ENCODE measurements at regions not wholly inside any gene's neighbourhood (a gene's known extent, or its start where the extent isn't known, plus 50 kb on each side); places are given as distances from the start of the nearest gene placed in this dataset.

GRCh38 chr4:102165584-102165983 is 179.7 kb downstream of the SLC39A8 start:
- no peak for TF ChIP-seq POLR2A (IDR thresholded peaks at IDR 0.05; ENCODE audit: low read length)
- no peak for TF ChIP-seq GATA1 (IDR thresholded peaks at IDR 0.05; ENCODE audit: low read depth, low read length)

Measured in erythroblast (primary cell).